ENCODE measurements at regions not wholly inside any gene's neighbourhood (a gene's known extent, or its start where the extent isn't known, plus 50 kb on each side); places are given as distances from the start of the nearest gene placed in this dataset.

DNA sequence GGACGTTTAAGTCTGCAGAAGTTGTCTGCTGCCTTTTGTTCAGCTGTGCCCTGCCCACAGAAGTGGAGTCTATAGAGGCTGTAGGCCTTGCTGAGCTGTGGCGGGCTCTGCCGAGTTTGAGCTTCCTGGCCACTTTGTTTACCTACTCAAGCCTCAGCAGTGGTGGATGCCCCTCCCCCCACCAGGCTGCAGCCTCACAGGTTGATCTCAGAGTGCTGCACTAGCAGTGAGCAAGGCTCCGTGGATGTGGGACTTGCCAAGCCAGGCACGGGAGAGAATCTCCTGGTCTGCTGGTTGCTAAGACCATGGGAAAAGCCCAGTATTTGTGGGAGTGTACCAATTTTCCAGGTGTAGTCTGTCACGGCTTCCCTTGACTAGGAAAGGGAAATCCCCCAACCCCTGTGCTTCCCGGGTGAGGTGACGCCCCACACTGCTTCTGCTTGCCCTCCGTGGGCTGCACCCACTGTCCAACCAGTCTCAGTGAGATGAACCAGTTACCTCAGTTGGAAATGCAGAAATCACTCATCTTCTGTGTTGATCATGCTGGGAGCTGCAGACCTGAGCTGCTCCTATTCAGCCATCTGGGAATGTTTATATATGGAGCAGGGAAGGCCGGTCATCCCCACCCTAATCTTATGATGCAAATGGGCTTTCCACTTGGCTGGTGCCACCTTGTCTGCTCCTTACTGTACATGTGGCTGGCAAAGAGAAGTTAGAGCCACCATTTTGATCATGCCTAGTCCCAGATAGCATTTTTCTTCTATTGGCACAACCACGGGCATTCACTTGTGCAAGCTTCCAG, 156.9 kb upstream of the ITGA6 start:
- TF ChIP-seq, protein P1, sequence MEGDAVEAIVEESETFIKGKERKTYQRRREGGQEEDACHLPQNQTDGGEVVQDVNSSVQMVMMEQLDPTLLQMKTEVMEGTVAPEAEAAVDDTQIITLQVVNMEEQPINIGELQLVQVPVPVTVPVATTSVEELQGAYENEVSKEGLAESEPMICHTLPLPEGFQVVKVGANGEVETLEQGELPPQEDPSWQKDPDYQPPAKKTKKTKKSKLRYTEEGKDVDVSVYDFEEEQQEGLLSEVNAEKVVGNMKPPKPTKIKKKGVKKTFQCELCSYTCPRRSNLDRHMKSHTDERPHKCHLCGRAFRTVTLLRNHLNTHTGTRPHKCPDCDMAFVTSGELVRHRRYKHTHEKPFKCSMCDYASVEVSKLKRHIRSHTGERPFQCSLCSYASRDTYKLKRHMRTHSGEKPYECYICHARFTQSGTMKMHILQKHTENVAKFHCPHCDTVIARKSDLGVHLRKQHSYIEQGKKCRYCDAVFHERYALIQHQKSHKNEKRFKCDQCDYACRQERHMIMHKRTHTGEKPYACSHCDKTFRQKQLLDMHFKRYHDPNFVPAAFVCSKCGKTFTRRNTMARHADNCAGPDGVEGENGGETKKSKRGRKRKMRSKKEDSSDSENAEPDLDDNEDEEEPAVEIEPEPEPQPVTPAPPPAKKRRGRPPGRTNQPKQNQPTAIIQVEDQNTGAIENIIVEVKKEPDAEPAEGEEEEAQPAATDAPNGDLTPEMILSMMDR (IDR thresholded peaks at IDR 0.05; ENCODE audit: low read depth, low read length, missing control alignments) = no peak
- in situ Hi-C loops (cut with HindIII; ENCODE audit: low sequenced_read_pairs) = no loop called here
- no peak overlapping the region for H3K4me3 ChIP-seq (ENCODE audit: low read depth, low read length)
- no peak for DNase-seq (ENCODE audit: low read depth)

DNA sequence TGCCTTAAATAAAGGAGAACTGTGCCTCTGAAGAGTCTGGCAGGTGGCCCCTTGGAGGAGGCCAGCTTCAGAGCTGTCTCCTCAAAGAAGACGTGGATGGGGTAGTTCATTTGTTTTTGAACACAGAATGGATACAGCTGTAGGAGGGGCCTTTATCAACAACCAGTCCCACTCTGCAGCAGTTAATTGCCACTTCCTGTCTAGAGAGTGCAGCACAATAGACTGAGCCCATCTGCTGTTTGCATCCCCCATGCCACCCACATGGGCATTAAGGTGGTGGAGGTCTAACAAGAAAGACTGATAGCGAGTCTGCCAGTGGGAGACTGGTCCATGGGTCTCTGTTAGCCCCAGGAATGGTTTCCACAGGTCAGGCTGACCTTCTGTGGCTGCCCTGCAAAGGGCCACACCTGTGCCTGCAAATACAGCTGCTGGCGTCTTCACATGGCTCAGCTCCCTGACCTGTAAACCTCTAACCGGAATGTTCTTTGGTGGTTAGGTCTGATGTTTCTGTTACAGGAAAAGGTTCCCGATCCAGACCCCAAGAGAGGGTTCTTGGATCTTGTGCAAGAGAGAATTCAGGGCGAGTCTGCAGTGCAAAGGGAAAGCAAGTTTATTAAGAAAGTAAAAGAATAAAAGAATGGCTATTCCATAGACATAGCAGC, 153.3 kb upstream of the ITGA6 start:
- in situ Hi-C loops (cut with HindIII; ENCODE audit: low sequenced_read_pairs) = no loop called here

DNA sequence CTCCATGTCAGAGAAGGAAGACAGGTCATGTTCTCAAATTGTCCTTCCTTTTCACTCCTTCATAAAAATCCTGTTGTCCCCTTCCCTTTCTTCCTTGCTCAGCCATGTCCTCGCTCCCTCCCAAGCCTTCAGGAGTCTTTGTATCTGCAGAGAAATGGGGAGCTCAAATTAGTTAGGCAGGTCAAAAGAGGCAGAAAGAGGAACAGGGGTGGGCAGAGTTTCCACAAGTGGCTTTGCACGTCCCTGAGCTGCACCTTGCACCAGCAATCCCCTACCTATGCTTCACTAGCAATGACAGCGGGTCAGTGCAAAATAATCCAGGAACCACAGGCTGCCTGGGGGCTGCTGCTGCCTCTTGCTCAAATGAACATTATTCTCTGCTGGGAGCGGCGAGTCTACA, 152.1 kb upstream of the ITGA6 start:
- H3K4me3 ChIP-seq (ENCODE audit: low read depth, low read length) = no peak overlapping the region
- in situ Hi-C loops (cut with HindIII; ENCODE audit: low sequenced_read_pairs) = no loop called here
- no peak for DNase-seq (ENCODE audit: low read depth)
- TF ChIP-seq, protein P1 (IDR thresholded peaks at IDR 0.05; ENCODE audit: low read depth, low read length, missing control alignments) = no peak

More for the DNA sequence above, 153.3 kb upstream of the ITGA6 start:
- TF ChIP-seq, protein P1 (IDR thresholded peaks at IDR 0.05; ENCODE audit: low read depth, low read length, missing control alignments) = no peak
- no peak for DNase-seq (ENCODE audit: low read depth)
- H3K4me3 ChIP-seq (ENCODE audit: low read depth, low read length) = no peak overlapping the region

DNA sequence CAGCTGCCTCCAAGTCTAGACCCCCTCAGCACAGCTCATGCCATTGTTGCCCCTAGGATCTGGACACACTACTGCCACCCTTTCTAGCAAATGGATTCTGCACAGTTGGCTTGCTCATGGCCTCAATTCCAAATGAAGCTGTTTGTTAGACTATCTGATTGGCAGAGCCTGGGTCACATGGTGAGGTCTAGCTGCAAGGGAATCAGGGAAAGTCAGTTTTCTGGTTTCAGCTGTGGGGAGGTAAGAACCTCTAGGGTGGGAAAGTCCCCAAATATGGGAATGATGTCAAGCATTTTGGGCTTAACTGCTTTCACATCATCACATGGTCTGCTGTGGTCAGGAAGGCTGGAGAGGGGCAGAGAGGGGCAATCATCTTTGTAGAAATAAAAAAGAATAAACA, 150.4 kb upstream of the ITGA6 start:
- DNase-seq (ENCODE audit: low read depth) = no peak
- in situ Hi-C loops (cut with HindIII; ENCODE audit: low sequenced_read_pairs) = no loop called here
- no peak overlapping the region for H3K4me3 ChIP-seq (ENCODE audit: low read depth, low read length)
- TF ChIP-seq, protein P1 (IDR thresholded peaks at IDR 0.05; ENCODE audit: low read depth, low read length, missing control alignments) = no peak

DNA sequence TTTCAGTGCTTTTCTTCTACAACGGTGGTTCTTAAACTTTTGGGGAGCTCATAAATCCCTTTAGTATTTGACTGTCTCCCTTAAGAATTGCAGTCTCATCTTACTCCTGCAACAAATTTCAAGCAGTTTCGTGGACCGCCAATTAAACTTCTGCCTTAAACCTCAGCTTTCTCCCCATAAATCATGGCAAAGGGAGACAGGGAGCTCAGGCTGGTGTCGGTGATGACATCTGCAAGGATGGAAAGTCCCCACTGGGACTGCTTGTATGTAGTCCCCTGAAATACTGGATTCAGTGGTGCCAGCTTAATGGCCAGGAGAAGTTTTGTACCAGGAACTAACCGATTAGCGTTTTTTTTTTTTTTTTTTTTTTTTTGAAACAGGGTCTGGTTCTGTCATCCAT, 148.7 kb upstream of the ITGA6 start:
- DNase-seq (ENCODE audit: low read depth) = no peak
- TF ChIP-seq, protein P1 (IDR thresholded peaks at IDR 0.05; ENCODE audit: low read depth, low read length, missing control alignments) = no peak
- no peak overlapping the region for H3K4me3 ChIP-seq (ENCODE audit: low read depth, low read length)
- in situ Hi-C loops (cut with HindIII; ENCODE audit: low sequenced_read_pairs) = no loop called here

DNA sequence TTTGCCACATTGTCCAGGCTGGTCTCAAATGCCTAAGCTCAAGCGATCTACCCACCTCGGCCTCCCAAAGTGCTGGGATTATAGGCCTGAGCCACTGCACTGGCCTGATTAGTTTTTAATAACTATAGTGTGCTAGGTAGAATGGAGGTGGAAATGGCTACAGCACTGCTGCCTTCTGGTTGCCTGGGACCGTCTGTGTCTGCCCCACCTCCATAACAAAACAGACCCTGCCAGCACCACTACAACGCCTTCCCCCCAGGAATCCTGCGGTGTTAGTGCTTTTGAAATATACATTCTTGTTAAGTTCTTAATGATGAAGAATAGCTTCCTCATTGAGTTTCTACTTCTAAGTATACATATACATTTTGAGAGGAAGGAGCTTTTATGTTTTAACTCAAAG, 148.2 kb upstream of the ITGA6 start:
- DNase-seq (ENCODE audit: low read depth) = no peak
- H3K4me3 ChIP-seq (ENCODE audit: low read depth, low read length) = no peak overlapping the region
- TF ChIP-seq, protein P1 (IDR thresholded peaks at IDR 0.05; ENCODE audit: low read depth, low read length, missing control alignments) = no peak
- in situ Hi-C loops (cut with HindIII; ENCODE audit: low sequenced_read_pairs) = no loop called here

Data from astrocyte of the cerebellum (primary cell).